Nephron progenitor cell (in vitro differentiated cells): ENCODE measurements at regions not wholly inside any gene's neighbourhood (a gene's known extent, or its start where the extent isn't known, plus 50 kb on each side); places are given as distances from the start of the nearest gene placed in this dataset.
A peak's percentile ranks its signal among the peaks of the same experiment; 100 is the strongest.
"Not testable (repeated sequence)": the region's sequence is repeated elsewhere in the genome, so short reads cannot be mapped to it uniquely, and the experiment has no call there.

ENCODE experiments used
- DNase-seq: peaks from one replicate; pipeline ENCODE4 v3.0.0; 2021
- H3K27ac Mint-ChIP-seq: 2 replicates; pipeline ENCODE4 v1.8.0; 2021; ENCODE audit warnings: mild to moderate bottlenecking, moderate library complexity, mixed read lengths
- H3K27me3 Mint-ChIP-seq: 2 replicates; pipeline ENCODE4 v1.8.0; 2021; ENCODE audit warnings: mild to moderate bottlenecking, low read depth, mixed read lengths; ENCODE audit not compliant: poor library complexity
- H3K36me3 Mint-ChIP-seq: 2 replicates; pipeline ENCODE4 v1.8.0; 2021; ENCODE audit warnings: low read depth, mixed read lengths
- H3K4me1 Mint-ChIP-seq: 2 replicates; pipeline ENCODE4 v1.8.0; 2021; ENCODE audit warnings: mixed read lengths
- H3K4me3 Mint-ChIP-seq: 2 replicates; pipeline ENCODE4 v1.8.0; 2021; ENCODE audit warnings: mild to moderate bottlenecking, moderate library complexity, mixed read lengths
- H3K9me3 Mint-ChIP-seq: 2 replicates; pipeline ENCODE4 v1.8.0; 2021; ENCODE audit warnings: mild to moderate bottlenecking, moderate library complexity, mixed read lengths
- CTCF ChIP-seq: fragments of 200-600 bp; sonication (generic); IDR thresholded peaks from 2 replicates; pipeline ENCODE4 v1.5.0; 2021; ENCODE audit warnings: antibody characterized with exemption

DNA sequence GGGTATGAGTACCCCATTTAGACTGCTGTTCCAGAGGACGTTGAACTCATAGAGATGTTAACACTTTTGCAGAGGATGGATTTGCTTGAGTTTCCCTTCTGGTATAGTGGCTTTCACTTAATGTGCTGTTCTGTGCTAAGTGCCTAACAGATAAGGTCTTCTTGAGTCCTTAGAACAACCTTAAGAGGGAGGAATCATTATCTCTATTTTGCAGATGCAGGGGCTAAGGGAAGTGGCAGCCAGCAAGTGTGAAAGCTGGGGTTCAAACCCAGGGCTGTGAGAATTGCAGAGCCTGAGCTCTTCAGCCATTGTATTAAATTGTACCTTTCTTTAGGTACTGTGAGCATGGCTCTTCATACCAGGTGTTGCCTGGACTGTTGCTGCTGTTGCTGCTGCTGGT lies 122.1 kb upstream of the NRXN3 start:
- H3K4me1 Mint-ChIP-seq = no peaks in the 10 kb centered on the region
- peaks cover 20% of the 10 kb centered on the region for H3K27me3 Mint-ChIP-seq
- no peak for TF ChIP-seq CTCF
- H3K27ac Mint-ChIP-seq = no peak overlapping the region
- peaks cover 22% of the 10 kb centered on the region for H3K9me3 Mint-ChIP-seq
- H3K36me3 Mint-ChIP-seq = no peaks in the 10 kb centered on the region
- DNase-seq = no peak
- no peak overlapping the region for H3K4me3 Mint-ChIP-seq

GRCh38 chr14:78056890-78057289 lies 113.3 kb upstream of the NRXN3 start:
- H3K9me3 Mint-ChIP-seq, DNase-seq, H3K36me3 Mint-ChIP-seq, H3K4me1 Mint-ChIP-seq, H3K4me3 Mint-ChIP-seq, H3K27ac Mint-ChIP-seq: not testable (repeated sequence)
- H3K27me3 Mint-ChIP-seq = peaks cover 20% of the 10 kb centered on the region

GRCh38 chr14:78070344-78070743 lies 99.8 kb upstream of the NRXN3 start:
- TF ChIP-seq CTCF = no peak
- H3K27me3 Mint-ChIP-seq = peaks cover 3% of the 10 kb centered on the region
- DNase-seq = no peak
- no peaks in the 10 kb centered on the region for H3K36me3 Mint-ChIP-seq
- H3K27ac Mint-ChIP-seq = peak overlapping the region; percentile 5
- no peak overlapping the region for H3K4me3 Mint-ChIP-seq
- H3K4me1 Mint-ChIP-seq = peaks cover 5% of the 10 kb centered on the region
- no peaks in the 10 kb centered on the region for H3K9me3 Mint-ChIP-seq

DNA sequence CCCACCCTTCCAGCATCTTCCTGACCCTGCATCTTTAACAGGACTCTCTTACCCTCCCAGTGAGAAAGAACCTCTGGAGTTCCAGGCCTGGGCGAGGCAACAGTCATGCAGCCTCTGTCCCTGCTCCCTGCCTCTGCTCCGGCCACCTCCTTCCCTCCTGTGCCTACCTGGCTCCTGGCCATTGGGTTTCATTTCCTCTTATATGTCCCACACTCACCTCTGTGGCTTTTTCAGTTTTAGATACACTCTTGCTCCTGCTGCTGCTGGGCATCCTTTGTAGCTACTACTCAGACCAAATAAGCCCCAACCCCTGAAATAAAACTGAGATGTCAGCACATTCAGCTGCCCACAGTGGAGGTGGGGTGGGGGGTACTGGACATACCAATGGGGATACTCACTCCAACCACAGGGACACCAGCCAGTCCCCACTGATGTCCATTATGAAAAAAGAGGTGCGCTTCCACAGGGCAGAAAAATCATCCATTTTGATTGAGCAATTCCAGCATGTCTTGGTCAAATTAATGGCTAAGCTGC lies 99.1 kb upstream of the NRXN3 start:
- Mint-ChIP-seq H3K9me3 (no peaks in the 10 kb centered on the region), H3K4me1 (peaks cover 10% of the 10 kb centered on the region), H3K4me3 (no peak overlapping the region), H3K27ac (no peak overlapping the region), H3K36me3 (no peaks in the 10 kb centered on the region), H3K27me3 (peaks cover 3% of the 10 kb centered on the region)
- no peak for TF ChIP-seq CTCF
- no peak for DNase-seq

DNA sequence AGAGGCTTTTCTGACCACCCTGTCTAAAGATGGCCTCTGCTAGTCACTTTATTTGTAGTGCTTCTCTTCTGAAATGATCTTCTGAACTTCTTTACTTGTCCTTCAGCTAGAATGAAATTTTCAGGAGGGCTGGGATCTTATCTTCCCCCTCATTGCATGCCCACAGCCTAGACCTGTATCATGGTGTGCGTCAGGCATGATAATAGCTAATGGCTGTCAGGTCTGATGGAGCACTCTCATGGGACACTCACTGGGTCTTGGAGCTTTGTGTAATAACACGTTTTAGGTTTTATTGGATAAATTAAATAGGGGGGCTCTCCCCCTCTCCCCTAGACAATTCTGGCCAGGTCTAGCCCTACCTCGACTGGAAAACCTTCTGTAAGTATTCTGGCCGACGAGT lies 97.1 kb upstream of the NRXN3 start:
- no peak overlapping the region for H3K27ac Mint-ChIP-seq
- H3K27me3 Mint-ChIP-seq = peaks cover 3% of the 10 kb centered on the region
- no peak overlapping the region for H3K4me3 Mint-ChIP-seq
- no peaks in the 10 kb centered on the region for H3K9me3 Mint-ChIP-seq
- H3K4me1 Mint-ChIP-seq = peaks cover 10% of the 10 kb centered on the region
- no peak for DNase-seq
- TF ChIP-seq CTCF = no peak
- H3K36me3 Mint-ChIP-seq = no peaks in the 10 kb centered on the region

GRCh38 chr14:78074561-78074960 lies 95.6 kb upstream of the NRXN3 start:
- no peaks in the 10 kb centered on the region for H3K36me3 Mint-ChIP-seq
- DNase-seq = no peak
- H3K4me3 Mint-ChIP-seq = no peak overlapping the region
- H3K9me3 Mint-ChIP-seq = no peaks in the 10 kb centered on the region
- peaks cover 3% of the 10 kb centered on the region for H3K27me3 Mint-ChIP-seq
- H3K27ac Mint-ChIP-seq = no peak overlapping the region
- peaks cover 10% of the 10 kb centered on the region for H3K4me1 Mint-ChIP-seq
- no peak for TF ChIP-seq CTCF
